Liver (tissue), 3 donors: ENCODE measurements at regions not wholly inside any gene's neighbourhood (a gene's known extent, or its start where the extent isn't known, plus 50 kb on each side); places are given as distances from the start of the nearest gene placed in this dataset.

ENCODE experiments used
- HNF4A ChIP-seq, 2 donors: conservative IDR thresholded peaks; 2 replicates each; pipeline ENCODE4 v1.6.1; 2016; ENCODE audit warnings: antibody characterized with exemption in 2 of 2, mild to moderate bottlenecking in 2 of 2
- JUND ChIP-seq, 2 donors: IDR thresholded peaks; 2 replicates each; pipeline ENCODE4 v1.6.1; 2016; ENCODE audit warnings: antibody characterized with exemption in 2 of 2
- RAD21 ChIP-seq, 2 donors: IDR thresholded peaks; 2 replicates each; pipeline ENCODE4 v1.6.1; 2016; ENCODE audit warnings: antibody characterized with exemption in 2 of 2, mild to moderate bottlenecking in 2 of 2
- SP1 ChIP-seq: IDR thresholded peaks from 2 replicates; pipeline ENCODE4 v1.6.1; 2018; ENCODE audit warnings: antibody characterized with exemption, mild to moderate bottlenecking
- TAF1 ChIP-seq: conservative IDR thresholded peaks from 2 replicates; pipeline ENCODE4 v1.6.1; 2016; ENCODE audit warnings: antibody characterized with exemption, mild to moderate bottlenecking
- YY1 ChIP-seq: IDR thresholded peaks from 2 replicates; pipeline ENCODE4 v1.6.1; 2016; ENCODE audit warnings: antibody characterized with exemption, mild to moderate bottlenecking
- TF ChIP-seq, protein P1 (sequence below): fragments of 150-350 bp; IDR thresholded peaks from 2 replicates; pipeline ENCODE4 v1.5.1; 2017; ENCODE audit warnings: improper control_type of control experiment, low read depth, low read length; ENCODE audit not compliant: missing input control
- TF ChIP-seq, protein P2 (sequence below): IDR thresholded peaks from 2 replicates; pipeline ENCODE4 v1.6.1; 2016; ENCODE audit warnings: antibody characterized with exemption
- donor health status: healthy.
- donor health status: healthy.

GRCh38 chr5:39955156-39955555 is 530.4 kb upstream of the DAB2 start:
- TF ChIP-seq SP1 (no peak), JUND (IDR thresholded peaks at IDR 0.05) (no peak), TAF1 (no peak), RAD21 (IDR thresholded peaks at IDR 0.05) (no peak), HNF4A (conservative IDR thresholded peaks at IDR 0.05) (no peak), YY1 (no peak)
- TF ChIP-seq, protein P1, sequence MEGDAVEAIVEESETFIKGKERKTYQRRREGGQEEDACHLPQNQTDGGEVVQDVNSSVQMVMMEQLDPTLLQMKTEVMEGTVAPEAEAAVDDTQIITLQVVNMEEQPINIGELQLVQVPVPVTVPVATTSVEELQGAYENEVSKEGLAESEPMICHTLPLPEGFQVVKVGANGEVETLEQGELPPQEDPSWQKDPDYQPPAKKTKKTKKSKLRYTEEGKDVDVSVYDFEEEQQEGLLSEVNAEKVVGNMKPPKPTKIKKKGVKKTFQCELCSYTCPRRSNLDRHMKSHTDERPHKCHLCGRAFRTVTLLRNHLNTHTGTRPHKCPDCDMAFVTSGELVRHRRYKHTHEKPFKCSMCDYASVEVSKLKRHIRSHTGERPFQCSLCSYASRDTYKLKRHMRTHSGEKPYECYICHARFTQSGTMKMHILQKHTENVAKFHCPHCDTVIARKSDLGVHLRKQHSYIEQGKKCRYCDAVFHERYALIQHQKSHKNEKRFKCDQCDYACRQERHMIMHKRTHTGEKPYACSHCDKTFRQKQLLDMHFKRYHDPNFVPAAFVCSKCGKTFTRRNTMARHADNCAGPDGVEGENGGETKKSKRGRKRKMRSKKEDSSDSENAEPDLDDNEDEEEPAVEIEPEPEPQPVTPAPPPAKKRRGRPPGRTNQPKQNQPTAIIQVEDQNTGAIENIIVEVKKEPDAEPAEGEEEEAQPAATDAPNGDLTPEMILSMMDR, result no peak
- TF ChIP-seq, protein P2, sequence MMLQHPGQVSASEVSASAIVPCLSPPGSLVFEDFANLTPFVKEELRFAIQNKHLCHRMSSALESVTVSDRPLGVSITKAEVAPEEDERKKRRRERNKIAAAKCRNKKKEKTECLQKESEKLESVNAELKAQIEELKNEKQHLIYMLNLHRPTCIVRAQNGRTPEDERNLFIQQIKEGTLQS, result no peak
